H1 (cell line): ENCODE measurements at regions not wholly inside any gene's neighbourhood (a gene's known extent, or its start where the extent isn't known, plus 50 kb on each side); places are given as distances from the start of the nearest gene placed in this dataset.

Experiments
- KDM5A ChIP-seq: fragments of 200-600 bp; IDR thresholded peaks from 2 replicates; pipeline ENCODE4 v1.7.1; 2012; ENCODE audit warnings: mild to moderate bottlenecking, low read length, inconsistent platforms, mixed read lengths
- RNF2 ChIP-seq: fragments of 200-900, 300-1000 bp; sonication (generic); IDR thresholded peaks from 2 replicates; pipeline ENCODE4 v1.7.1; 2016; ENCODE audit warnings: borderline replicate concordance, low read depth, mild to moderate bottlenecking, antibody characterized with exemption, low read length; ENCODE audit not compliant: poor library complexity, severe bottlenecking; ENCODE audit errors: missing control alignments
- TF ChIP-seq, protein P1 (sequence below): IDR thresholded peaks from 2 replicates; pipeline ENCODE4 v1.6.1; 2012; ENCODE audit warnings: low read length, inconsistent platforms
- TF ChIP-seq, protein P2 (sequence below): IDR thresholded peaks from 2 replicates; pipeline ENCODE4 v1.6.1; 2012; ENCODE audit warnings: inconsistent platforms

DNA sequence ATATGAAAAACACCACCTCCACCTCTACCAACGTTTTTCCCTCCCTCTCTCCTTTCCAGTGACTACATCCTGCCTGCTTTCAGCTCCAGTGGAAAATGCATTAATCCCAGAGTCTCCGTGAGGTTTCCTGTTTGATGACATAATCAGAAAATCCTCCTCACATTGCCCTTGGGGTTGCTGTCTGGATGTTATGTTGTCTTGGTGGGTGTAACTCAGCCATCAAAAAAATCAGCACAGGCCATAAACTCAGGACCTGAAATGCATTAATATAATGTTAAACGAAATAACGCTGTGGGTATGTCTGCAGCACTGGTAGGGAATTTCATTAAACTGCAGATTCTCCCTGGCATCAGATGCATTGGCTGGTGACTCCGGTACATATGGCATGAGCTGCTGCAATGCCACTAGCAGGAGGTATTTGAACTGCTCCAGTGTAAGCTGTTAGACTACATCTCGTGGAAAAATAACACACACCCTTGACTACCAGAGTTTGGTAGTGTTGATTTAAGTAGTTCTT lies 297.8 kb downstream of the PRL start (continued):
- TF ChIP-seq, protein P1, sequence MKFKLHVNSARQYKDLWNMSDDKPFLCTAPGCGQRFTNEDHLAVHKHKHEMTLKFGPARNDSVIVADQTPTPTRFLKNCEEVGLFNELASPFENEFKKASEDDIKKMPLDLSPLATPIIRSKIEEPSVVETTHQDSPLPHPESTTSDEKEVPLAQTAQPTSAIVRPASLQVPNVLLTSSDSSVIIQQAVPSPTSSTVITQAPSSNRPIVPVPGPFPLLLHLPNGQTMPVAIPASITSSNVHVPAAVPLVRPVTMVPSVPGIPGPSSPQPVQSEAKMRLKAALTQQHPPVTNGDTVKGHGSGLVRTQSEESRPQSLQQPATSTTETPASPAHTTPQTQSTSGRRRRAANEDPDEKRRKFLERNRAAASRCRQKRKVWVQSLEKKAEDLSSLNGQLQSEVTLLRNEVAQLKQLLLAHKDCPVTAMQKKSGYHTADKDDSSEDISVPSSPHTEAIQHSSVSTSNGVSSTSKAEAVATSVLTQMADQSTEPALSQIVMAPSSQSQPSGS: no peak
- no peak for TF ChIP-seq RNF2
- TF ChIP-seq, protein P2, sequence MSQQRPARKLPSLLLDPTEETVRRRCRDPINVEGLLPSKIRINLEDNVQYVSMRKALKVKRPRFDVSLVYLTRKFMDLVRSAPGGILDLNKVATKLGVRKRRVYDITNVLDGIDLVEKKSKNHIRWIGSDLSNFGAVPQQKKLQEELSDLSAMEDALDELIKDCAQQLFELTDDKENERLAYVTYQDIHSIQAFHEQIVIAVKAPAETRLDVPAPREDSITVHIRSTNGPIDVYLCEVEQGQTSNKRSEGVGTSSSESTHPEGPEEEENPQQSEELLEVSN: no peak
- TF ChIP-seq KDM5A: no peak
- TF ChIP-seq, all 59 proteins: peak for 0
